GM20000 (cell line): ENCODE measurements at regions not wholly inside any gene's neighbourhood (a gene's known extent, or its start where the extent isn't known, plus 50 kb on each side); places are given as distances from the start of the nearest gene placed in this dataset.

Source experiments
- DNase-seq: peaks from one replicate; pipeline ENCODE4 v3.0.0; 2012; ENCODE audit warnings: low spot score
- TF ChIP-seq, protein P1 (sequence below): IDR thresholded peaks from 2 replicates; pipeline ENCODE4 v1.5.1; 2012; ENCODE audit warnings: mild to moderate bottlenecking, control low read depth; ENCODE audit errors: extremely low read depth, missing control alignments

DNA sequence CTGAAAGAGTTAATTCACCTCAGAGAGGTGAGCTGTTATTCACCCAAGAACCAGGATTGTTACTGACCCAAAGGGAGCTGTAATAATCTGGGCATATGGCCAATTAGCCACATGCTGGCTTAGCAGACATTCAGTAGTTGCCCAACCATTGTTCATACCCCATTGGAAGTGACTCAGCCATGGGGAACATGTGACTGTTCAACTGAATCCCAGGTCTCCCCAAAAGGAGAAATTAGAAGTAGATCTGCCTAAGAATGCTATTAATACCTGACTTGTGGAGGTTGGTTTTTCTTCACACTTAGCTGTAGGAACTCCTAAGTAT is 272.6 kb upstream of the UBE2E3 start:
- TF ChIP-seq, protein P1, sequence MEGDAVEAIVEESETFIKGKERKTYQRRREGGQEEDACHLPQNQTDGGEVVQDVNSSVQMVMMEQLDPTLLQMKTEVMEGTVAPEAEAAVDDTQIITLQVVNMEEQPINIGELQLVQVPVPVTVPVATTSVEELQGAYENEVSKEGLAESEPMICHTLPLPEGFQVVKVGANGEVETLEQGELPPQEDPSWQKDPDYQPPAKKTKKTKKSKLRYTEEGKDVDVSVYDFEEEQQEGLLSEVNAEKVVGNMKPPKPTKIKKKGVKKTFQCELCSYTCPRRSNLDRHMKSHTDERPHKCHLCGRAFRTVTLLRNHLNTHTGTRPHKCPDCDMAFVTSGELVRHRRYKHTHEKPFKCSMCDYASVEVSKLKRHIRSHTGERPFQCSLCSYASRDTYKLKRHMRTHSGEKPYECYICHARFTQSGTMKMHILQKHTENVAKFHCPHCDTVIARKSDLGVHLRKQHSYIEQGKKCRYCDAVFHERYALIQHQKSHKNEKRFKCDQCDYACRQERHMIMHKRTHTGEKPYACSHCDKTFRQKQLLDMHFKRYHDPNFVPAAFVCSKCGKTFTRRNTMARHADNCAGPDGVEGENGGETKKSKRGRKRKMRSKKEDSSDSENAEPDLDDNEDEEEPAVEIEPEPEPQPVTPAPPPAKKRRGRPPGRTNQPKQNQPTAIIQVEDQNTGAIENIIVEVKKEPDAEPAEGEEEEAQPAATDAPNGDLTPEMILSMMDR: no peak
- no peak for DNase-seq

DNA sequence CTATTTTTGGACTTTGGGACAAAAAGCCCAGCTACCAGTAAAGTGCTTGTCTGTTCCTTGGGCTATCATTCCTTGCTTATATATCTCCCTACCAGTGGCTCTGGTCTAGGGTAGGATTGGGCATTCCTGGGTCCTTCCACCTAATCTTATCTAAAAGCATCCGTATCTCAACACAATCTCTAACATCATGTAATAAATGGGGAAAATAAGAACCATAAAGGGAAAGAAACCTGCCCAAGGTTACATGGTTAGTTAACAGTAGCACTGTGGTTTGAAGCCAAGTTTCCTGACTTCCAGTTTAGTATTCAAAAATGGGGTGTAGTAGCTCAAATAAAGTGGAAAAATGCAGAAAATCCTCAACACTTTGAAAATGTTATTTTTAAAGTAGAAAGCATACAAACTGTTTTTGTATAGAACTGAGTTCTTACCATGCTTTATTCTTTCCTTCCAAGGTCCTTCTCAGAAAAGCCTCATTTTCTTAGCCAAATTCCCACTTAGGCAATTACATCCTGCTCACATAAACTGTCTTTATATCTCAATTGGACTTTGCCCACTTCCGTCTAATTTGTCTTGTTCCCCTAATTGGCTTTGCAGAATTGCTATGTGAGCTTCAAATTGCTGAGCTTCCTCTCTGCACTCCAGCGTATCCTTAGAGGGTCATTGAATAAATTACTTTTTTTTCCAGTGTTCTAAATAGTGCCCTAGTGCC is 273.1 kb upstream of the UBE2E3 start:
- no peak for DNase-seq
- TF ChIP-seq, protein P1: no peak

DNA sequence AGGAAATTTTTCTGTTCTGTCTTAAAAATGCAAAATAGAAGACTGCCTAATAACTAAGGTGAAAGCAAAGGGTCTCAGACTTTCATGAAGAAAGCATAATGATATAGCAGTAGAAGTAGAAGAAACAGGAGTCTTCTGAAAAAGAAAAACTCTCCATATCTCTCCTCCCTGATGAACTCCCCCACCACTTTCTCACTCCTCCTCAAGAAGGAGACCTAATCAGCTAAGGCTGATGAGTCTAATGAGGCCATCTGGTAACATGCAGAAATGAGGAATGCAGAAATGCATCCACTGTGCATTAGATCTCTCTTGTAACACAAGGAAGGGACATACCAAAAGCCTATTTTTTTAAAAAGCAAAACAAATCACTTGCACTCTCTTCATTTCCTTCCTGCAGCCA is 273.7 kb upstream of the UBE2E3 start:
- TF ChIP-seq, protein P1: no peak
- DNase-seq: no peak

DNA sequence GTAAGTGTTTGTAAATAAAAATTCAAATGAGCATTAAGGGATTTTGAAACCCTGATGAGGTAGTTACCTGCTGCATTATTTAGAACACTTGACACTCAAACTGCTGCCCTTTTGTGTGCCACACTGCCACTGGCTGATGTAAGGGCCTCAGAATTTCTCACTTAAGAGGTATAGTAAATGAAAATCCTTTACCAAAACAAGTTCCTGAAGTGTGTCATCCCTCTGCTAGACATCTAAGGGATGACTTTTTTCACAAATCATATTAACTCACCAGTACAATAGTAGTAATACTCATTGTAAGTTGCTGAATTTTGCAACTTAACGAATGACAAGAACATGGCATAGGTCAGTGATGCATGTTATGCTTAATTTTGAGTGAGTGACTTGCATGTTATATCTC is 274.9 kb upstream of the UBE2E3 start:
- TF ChIP-seq, protein P1: no peak
- DNase-seq: no peak

DNA sequence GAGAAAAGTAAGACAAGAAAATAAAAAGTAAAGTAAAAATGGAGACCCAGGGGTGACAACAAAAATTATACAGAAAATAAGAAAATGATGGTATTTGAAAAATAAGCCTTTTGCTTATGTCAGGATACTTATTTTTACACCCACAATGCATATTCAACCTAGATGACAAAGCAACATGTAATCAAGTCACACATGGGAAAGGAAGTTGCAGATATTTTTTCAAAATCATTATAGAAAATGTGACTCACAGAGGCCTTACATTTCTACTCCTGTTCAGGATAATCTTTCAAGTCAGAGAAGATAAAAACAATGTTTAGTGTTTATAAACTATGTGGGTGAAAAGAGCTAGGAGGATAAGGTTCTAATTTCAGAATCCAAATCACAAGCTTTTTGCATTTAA is 275.3 kb upstream of the UBE2E3 start:
- no peak for DNase-seq
- TF ChIP-seq, protein P1: no peak

DNA sequence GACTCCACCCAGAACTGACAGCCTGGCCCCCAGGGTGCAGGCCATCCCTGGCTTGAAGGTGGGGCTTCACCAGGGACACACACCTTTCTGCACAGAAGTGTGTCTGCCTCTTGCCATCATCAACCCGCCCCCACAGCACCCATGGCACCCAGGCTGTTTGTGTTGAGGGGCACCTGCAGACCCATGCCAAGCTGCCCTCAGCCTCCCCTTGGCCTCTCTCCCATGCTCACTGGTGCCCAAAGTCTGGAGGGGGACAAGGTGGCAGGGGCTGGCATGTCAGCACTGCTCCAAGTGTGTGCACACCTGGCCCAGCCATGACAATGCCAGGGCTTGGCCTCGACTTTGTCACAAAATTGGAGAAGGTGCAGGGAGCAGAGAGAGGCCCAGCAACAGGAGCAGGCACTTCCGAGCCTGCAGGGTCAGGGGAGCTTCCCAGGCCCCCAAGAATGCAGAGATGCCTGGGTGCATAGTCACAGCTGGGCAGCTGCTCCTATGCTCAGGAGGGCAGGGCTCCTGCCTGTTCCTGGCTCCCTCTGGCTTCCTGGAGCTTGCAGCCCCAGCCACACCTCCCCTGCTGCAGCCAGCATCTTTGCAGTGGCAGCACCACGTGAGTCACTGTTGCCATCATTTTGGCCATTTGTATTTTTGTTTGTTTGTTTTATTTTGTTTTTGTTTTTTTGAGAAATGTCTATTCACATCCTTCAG is 280.6 kb upstream of the UBE2E3 start:
- TF ChIP-seq, protein P1: no peak
- no peak for DNase-seq

DNA sequence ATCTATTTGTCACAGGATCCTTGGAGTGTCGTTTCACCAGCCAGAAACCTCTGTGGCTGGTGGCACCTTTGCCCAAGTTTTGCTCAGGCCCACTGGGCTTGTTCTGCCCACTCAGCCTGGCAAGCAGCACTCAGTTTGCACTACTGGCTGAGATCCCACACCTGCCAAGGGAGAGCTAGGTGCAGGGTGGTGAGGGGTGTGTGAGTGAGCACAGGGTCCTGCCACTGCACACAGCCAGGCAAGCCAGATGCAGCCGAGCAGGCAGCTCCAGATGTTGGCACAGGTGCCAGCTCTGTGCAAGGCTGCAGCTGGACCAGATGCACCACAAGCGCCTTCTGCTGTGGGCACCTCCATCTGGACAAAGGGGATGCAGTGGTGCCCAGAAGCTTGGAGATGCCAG is 281.7 kb upstream of the UBE2E3 start:
- DNase-seq: no peak
- TF ChIP-seq, protein P1: no peak
